Fibroblast of villous mesenchyme (primary cell): ENCODE measurements at regions not wholly inside any gene's neighbourhood (a gene's known extent, or its start where the extent isn't known, plus 50 kb on each side); places are given as distances from the start of the nearest gene placed in this dataset.

ENCODE experiments used
- DNase-seq: peaks from one replicate; pipeline ENCODE4 v3.0.0-alpha.2; 2010; ENCODE audit warnings: low read depth
- H3K4me3 ChIP-seq: 2 replicates; pipeline ENCODE4 v1.5.1; 2011; ENCODE audit warnings: low read depth, mild to moderate bottlenecking, low read length
- CTCF ChIP-seq: IDR thresholded peaks from 2 replicates; pipeline ENCODE4 v1.5.1; 2012; ENCODE audit warnings: low read depth, mild to moderate bottlenecking, low read length; ENCODE audit not compliant: insufficient read depth

GRCh38 chr12:87529413-87529812, 499.8 kb downstream of the C12orf50 start:
- no peak overlapping the region for H3K4me3 ChIP-seq
- DNase-seq = no peak
- TF ChIP-seq CTCF = no peak

- no peak for DNase-seq
- H3K4me3 ChIP-seq = no peak overlapping the region
- TF ChIP-seq CTCF = no peak
Measured at GRCh38 chr12:87520968-87521367, 508.2 kb downstream of the C12orf50 start.

- DNase-seq = peak; percentile 15
- no peak overlapping the region for H3K4me3 ChIP-seq
- TF ChIP-seq CTCF = no peak
Measured at GRCh38 chr12:87518481-87518880, 510.7 kb downstream of the C12orf50 start.

- H3K4me3 ChIP-seq = no peak overlapping the region
- no peak for DNase-seq
- TF ChIP-seq CTCF = no peak
Measured at GRCh38 chr12:87518036-87518435, 511.2 kb downstream of the C12orf50 start.

GRCh38 chr12:87513536-87514280, 515.5 kb downstream of the C12orf50 start:
- no peak for DNase-seq
- no peak for TF ChIP-seq CTCF
- H3K4me3 ChIP-seq = no peak overlapping the region

- TF ChIP-seq CTCF = no peak
- no peak for DNase-seq
- no peak overlapping the region for H3K4me3 ChIP-seq
Measured at GRCh38 chr12:87511371-87511770, 517.8 kb downstream of the C12orf50 start.
